ENCODE measurements at regions not wholly inside any gene's neighbourhood (a gene's known extent, or its start where the extent isn't known, plus 50 kb on each side); places are given as distances from the start of the nearest gene placed in this dataset.

- no peak for TF ChIP-seq CTCF (IDR thresholded peaks at IDR 0.05)
- TF ChIP-seq POLR2A (IDR thresholded peaks at IDR 0.05) = no peak
Observed at GRCh38 chr10:130812381-130813148, 499.0 kb downstream of the TCERG1L start.
